Coronary artery (tissue), 2 donors: ENCODE measurements at regions not wholly inside any gene's neighbourhood (a gene's known extent, or its start where the extent isn't known, plus 50 kb on each side); places are given as distances from the start of the nearest gene placed in this dataset.
"Not testable (repeated sequence)": the region's sequence is repeated elsewhere in the genome, so short reads cannot be mapped to it uniquely, and the experiment has no call there.

ENCODE experiments used
- DNase-seq: peaks from one replicate; pipeline ENCODE4 v3.0.0-alpha.2; 2017; ENCODE audit warnings: low spot score
- H3K27ac ChIP-seq, 2 donors: fragments of 200-600 bp; sonication (generic); one replicate each; pipeline ENCODE4 v1.5.1; 2016 to 2019
- H3K4me3 ChIP-seq: fragments of 200-600 bp; sonication (generic); 2 replicates; pipeline ENCODE4 v1.5.1; 2016; ENCODE audit warnings: mild to moderate bottlenecking, moderate library complexity
- CTCF ChIP-seq: fragments of 200-600 bp; sonication (generic); IDR thresholded peaks from one replicate; pipeline ENCODE4 v1.5.1; 2019; ENCODE audit warnings: antibody characterized with exemption

GRCh38 chr5:126028336-126028735 is 394.9 kb upstream of the GRAMD2B start:
- Histone ChIP-seq H3K27ac (no peak overlapping the region), H3K4me3 (no peak overlapping the region)
- TF ChIP-seq CTCF, result no peak
- no peak for DNase-seq

- DNase-seq, H3K27ac ChIP-seq, H3K4me3 ChIP-seq: not testable (repeated sequence)
Observed at GRCh38 chr5:126029282-126029681, 393.9 kb upstream of the GRAMD2B start.

GRCh38 chr5:126030698-126031097 is 392.5 kb upstream of the GRAMD2B start:
- TF ChIP-seq CTCF, result no peak
- no peak overlapping the region for H3K4me3 ChIP-seq
- no peak overlapping the region for H3K27ac ChIP-seq
- DNase-seq, result no peak

GRCh38 chr5:126031989-126032716 is 391.1 kb upstream of the GRAMD2B start:
- Histone ChIP-seq H3K4me3 (no peak overlapping the region), H3K27ac (no peak overlapping the region)
- no peak for DNase-seq
- TF ChIP-seq CTCF, result no peak

- DNase-seq, result no peak
- H3K4me3 ChIP-seq, result no peak overlapping the region
- no peak overlapping the region for H3K27ac ChIP-seq
- TF ChIP-seq CTCF, result no peak
Observed at GRCh38 chr5:126043688-126044087, 379.5 kb upstream of the GRAMD2B start.

- DNase-seq, result no peak
- no peak for TF ChIP-seq CTCF
- H3K4me3 ChIP-seq, result no peak overlapping the region
- H3K27ac ChIP-seq, result no peak overlapping the region
Observed at GRCh38 chr5:126044111-126044668, 379.0 kb upstream of the GRAMD2B start.

GRCh38 chr5:126044931-126045565 is 378.2 kb upstream of the GRAMD2B start:
- Histone ChIP-seq H3K27ac (no peak overlapping the region), H3K4me3 (no peak overlapping the region)
- no peak for TF ChIP-seq CTCF
- no peak for DNase-seq
